H9 (cell line): ENCODE measurements at regions not wholly inside any gene's neighbourhood (a gene's known extent, or its start where the extent isn't known, plus 50 kb on each side); places are given as distances from the start of the nearest gene placed in this dataset.
"Not testable (repeated sequence)": the region's sequence is repeated elsewhere in the genome, so short reads cannot be mapped to it uniquely, and the experiment has no call there.

Source experiments
- DNase-seq: peaks from one replicate; pipeline ENCODE4 v3.0.0-alpha.2; 2017
- H2AFZ ChIP-seq: one replicate; pipeline ENCODE4 v1.6.1; 2013; ENCODE audit warnings: mild to moderate bottlenecking, low read length, control low read depth, moderate library complexity
- H2AK5ac ChIP-seq: 2 replicates; pipeline ENCODE4 v1.6.1; 2013; ENCODE audit warnings: low read length, control low read depth, mixed read lengths; ENCODE audit not compliant: insufficient read length
- H2BK120ac ChIP-seq: one replicate; pipeline ENCODE4 v1.6.1; 2013; ENCODE audit warnings: low read depth, mild to moderate bottlenecking, low read length, control low read depth, inconsistent platforms; ENCODE audit not compliant: poor library complexity, severe bottlenecking
- H2BK12ac ChIP-seq: 2 replicates; pipeline ENCODE4 v1.6.1; 2013; ENCODE audit warnings: low read length, control low read depth, mixed read lengths, low read depth; ENCODE audit not compliant: insufficient read length
- H2BK15ac ChIP-seq: 2 replicates; pipeline ENCODE4 v1.6.1; 2013; ENCODE audit warnings: low read depth, low read length, control low read depth
- H2BK20ac ChIP-seq: one replicate; pipeline ENCODE4 v1.6.1; 2013; ENCODE audit warnings: low read depth, mild to moderate bottlenecking, low read length, control low read depth, inconsistent platforms; ENCODE audit not compliant: poor library complexity, severe bottlenecking
- H2BK5ac ChIP-seq: 2 replicates; pipeline ENCODE4 v1.6.1; 2013; ENCODE audit warnings: low read length, control low read depth, mixed read lengths; ENCODE audit not compliant: insufficient read length
- H3K14ac ChIP-seq: 2 replicates; pipeline ENCODE4 v1.6.1; 2013; ENCODE audit warnings: low read length, control low read depth; ENCODE audit not compliant: insufficient read depth
- H3K18ac ChIP-seq: 2 replicates; pipeline ENCODE4 v1.6.1; 2013; ENCODE audit warnings: low read depth, mild to moderate bottlenecking, mixed read lengths, low read length, control low read depth; ENCODE audit not compliant: insufficient read length
- H3K23ac ChIP-seq: 2 replicates; pipeline ENCODE4 v1.6.1; 2013; ENCODE audit warnings: low read length, control low read depth, mixed read lengths, low read depth; ENCODE audit not compliant: insufficient read length
- H3K23me2 ChIP-seq: 2 replicates; pipeline ENCODE4 v1.6.1; 2013; ENCODE audit warnings: low read depth, mild to moderate bottlenecking, mixed read lengths, low read length, control low read depth; ENCODE audit not compliant: insufficient read length, poor library complexity, severe bottlenecking
- H3K27ac ChIP-seq: 2 replicates; pipeline ENCODE4 v1.5.1; 2013; ENCODE audit warnings: low read length, control low read depth, mixed read lengths, low read depth; ENCODE audit not compliant: insufficient read length
- H3K27me3 ChIP-seq: 2 replicates; pipeline ENCODE4 v1.6.1; 2013; ENCODE audit warnings: low read length, control low read depth, inconsistent platforms; ENCODE audit not compliant: insufficient read depth
- H3K4ac ChIP-seq: 2 replicates; pipeline ENCODE4 v1.6.1; 2013; ENCODE audit warnings: low read depth, mild to moderate bottlenecking, control low read depth, inconsistent platforms, low read length, moderate library complexity
- H3K4me1 ChIP-seq: 2 replicates; pipeline ENCODE4 v1.6.1; 2013; ENCODE audit warnings: low read length, control low read depth, inconsistent platforms; ENCODE audit not compliant: insufficient read depth
- H3K4me2 ChIP-seq: 2 replicates; pipeline ENCODE4 v1.6.1; 2013; ENCODE audit warnings: low read length, control low read depth, mixed read lengths; ENCODE audit not compliant: insufficient read length, insufficient read depth
- H3K56ac ChIP-seq: 2 replicates; pipeline ENCODE4 v1.6.1; 2013; ENCODE audit warnings: low read depth, mild to moderate bottlenecking, mixed read lengths, low read length, control low read depth; ENCODE audit not compliant: insufficient read length
- H3K79me1 ChIP-seq: 2 replicates; pipeline ENCODE4 v1.6.1; 2013; ENCODE audit warnings: low read depth, mild to moderate bottlenecking, moderate library complexity, low read length, control low read depth, inconsistent platforms; ENCODE audit not compliant: insufficient read depth, poor library complexity, severe bottlenecking
- H3K79me2 ChIP-seq: 2 replicates; pipeline ENCODE4 v1.6.1; 2013; ENCODE audit warnings: low read length, control low read depth, inconsistent platforms; ENCODE audit not compliant: insufficient read depth
- H3K9ac ChIP-seq: 2 replicates; pipeline ENCODE4 v1.6.1; 2013; ENCODE audit warnings: low read length, control low read depth, mixed read lengths; ENCODE audit not compliant: insufficient read length; ENCODE audit errors: extremely low read depth
- H3K9me3 ChIP-seq: one replicate; pipeline ENCODE4 v1.6.1; 2013; ENCODE audit warnings: low read depth, low read length, inconsistent platforms; ENCODE audit not compliant: control insufficient read depth
- H3T11ph ChIP-seq: one replicate; pipeline ENCODE4 v1.6.1; 2013; ENCODE audit warnings: mild to moderate bottlenecking, low read length, control low read depth, inconsistent platforms
- H4K20me1 ChIP-seq: one replicate; pipeline ENCODE4 v1.6.1; 2013; ENCODE audit not compliant: control insufficient read depth, insufficient read length, insufficient read depth
- H4K5ac ChIP-seq: 2 replicates; pipeline ENCODE4 v1.6.1; 2013; ENCODE audit warnings: low read depth, mild to moderate bottlenecking, mixed read lengths, low read length, control low read depth; ENCODE audit not compliant: insufficient read length
- H4K8ac ChIP-seq: replicated peaks from 2 replicates; pipeline ENCODE4 v1.6.1; 2013; ENCODE audit warnings: low read length, control low read depth, mixed read lengths, low read depth; ENCODE audit not compliant: insufficient read length
- H4K91ac ChIP-seq: 2 replicates; pipeline ENCODE4 v1.6.1; 2013; ENCODE audit warnings: low read depth, mild to moderate bottlenecking, moderate library complexity, mixed read lengths, low read length, control low read depth; ENCODE audit not compliant: insufficient read length
- H3K27ac Mint-ChIP-seq, 3 experiments: 2 replicates in 2 of 3; 3 replicates in 1 of 3; pipeline ENCODE4 v1.8.0; 2020 to 2021; ENCODE audit warnings: mixed read lengths in 3 of 3, mild to moderate bottlenecking in 1 of 3, moderate library complexity in 1 of 3
- H3K27me3 Mint-ChIP-seq: 2 replicates; pipeline ENCODE4 v1.8.0; 2021; ENCODE audit warnings: low read depth, mild to moderate bottlenecking, moderate library complexity, mixed read lengths
- H3K36me3 Mint-ChIP-seq, 3 experiments: 2 replicates in 2 of 3; 3 replicates in 1 of 3; pipeline ENCODE4 v1.8.0; 2020 to 2021; ENCODE audit warnings: low read depth in 3 of 3, mixed read lengths in 3 of 3; ENCODE audit not compliant: insufficient read depth in 1 of 3
- H3K4me1 Mint-ChIP-seq, 2 experiments: 2 replicates each; pipeline ENCODE4 v1.8.0; 2020; ENCODE audit warnings: mixed read lengths in 2 of 2
- H3K4me3 Mint-ChIP-seq, 2 experiments: 2 replicates in 1 of 2; 3 replicates in 1 of 2; pipeline ENCODE4 v1.8.0; 2020 to 2021; ENCODE audit warnings: mild to moderate bottlenecking in 2 of 2, mixed read lengths in 2 of 2, moderate library complexity in 1 of 2
- H3K9me3 Mint-ChIP-seq, 2 experiments: 2 replicates in 1 of 2; 3 replicates in 1 of 2; pipeline ENCODE4 v1.8.0; 2020; ENCODE audit warnings: mild to moderate bottlenecking in 2 of 2, mixed read lengths in 2 of 2, moderate library complexity in 1 of 2
- WGBS: extraction: QIAGEN DNeasy Blood & Tissue Kit; methylation state at CpG from one replicate; pipeline ENCODE4 v1.1.7; 2013; ENCODE audit warnings: missing lambda C conversion rate, low lambda C conversion rate, mixed read lengths; ENCODE audit not compliant: insufficient read length; ENCODE audit errors: extremely low coverage; 5-methylcytosine and 5-hydroxymethylcytosine counted together
- TF ChIP-seq, protein P1 (sequence below): fragments of 200-600 bp; sonication (generic); conservative IDR thresholded peaks from 3 replicates; pipeline ENCODE4 v1.8.0; 2021; ENCODE audit warnings: antibody characterized with exemption, mild to moderate bottlenecking

DNA sequence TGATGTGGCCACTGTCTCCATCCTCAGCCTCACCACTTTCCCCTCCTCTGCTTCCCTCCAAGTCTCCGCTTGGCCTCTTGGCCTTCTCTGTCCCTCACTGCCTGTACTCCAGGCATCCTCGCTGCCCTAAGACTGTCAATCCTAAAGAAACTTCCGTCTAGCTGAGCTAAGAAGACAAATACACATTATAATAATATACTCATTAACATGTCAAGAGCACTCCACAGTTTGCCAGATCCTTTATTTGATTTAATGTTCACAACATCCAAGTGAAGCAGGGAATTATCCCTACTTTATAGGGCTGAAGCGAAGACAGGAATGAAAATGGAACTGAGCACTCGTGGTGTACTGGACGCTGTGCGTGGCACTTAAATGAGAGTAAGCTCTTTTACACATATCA lies 72.4 kb upstream of the SLC22A23 start:
- H3K4me3 Mint-ChIP-seq = no peak overlapping the region
- no peak overlapping the region for H3K4ac ChIP-seq
- H3K36me3 Mint-ChIP-seq = peaks cover 0 to 2% (median 0%) of the 10 kb centered on the region in 3 experiments; a peak in 2 of 7 replicates
- no peak overlapping the region for H3K18ac ChIP-seq
- peaks cover 3 to 4% of the 10 kb centered on the region in 2 experiments; a peak in 3 of 5 replicates for H3K9me3 Mint-ChIP-seq
- no peak overlapping the region for H2BK5ac ChIP-seq
- H2AK5ac ChIP-seq = no peak overlapping the region
- no peaks in the 10 kb centered on the region for H3K4me1 ChIP-seq
- DNase-seq = peak; percentile 10
- no CpG with 5 or more reads among the region's 7 CpGs for WGBS
- no peak overlapping the region for H4K5ac ChIP-seq
- H3K27me3 ChIP-seq = no peaks in the 10 kb centered on the region
- H3K9me3 ChIP-seq = no peaks in the 10 kb centered on the region
- no peak overlapping the region; a peak in 1 of 7 replicates for H3K27ac Mint-ChIP-seq
- no peak overlapping the region for H4K8ac ChIP-seq
- H3K56ac ChIP-seq = no peak overlapping the region
- no peak overlapping the region for H2AFZ ChIP-seq
- H3K14ac ChIP-seq = no peak overlapping the region
- no peaks in the 10 kb centered on the region for H4K20me1 ChIP-seq
- no peak overlapping the region for H2BK12ac ChIP-seq
- no peak overlapping the region for H2BK20ac ChIP-seq
- TF ChIP-seq, protein P1, sequence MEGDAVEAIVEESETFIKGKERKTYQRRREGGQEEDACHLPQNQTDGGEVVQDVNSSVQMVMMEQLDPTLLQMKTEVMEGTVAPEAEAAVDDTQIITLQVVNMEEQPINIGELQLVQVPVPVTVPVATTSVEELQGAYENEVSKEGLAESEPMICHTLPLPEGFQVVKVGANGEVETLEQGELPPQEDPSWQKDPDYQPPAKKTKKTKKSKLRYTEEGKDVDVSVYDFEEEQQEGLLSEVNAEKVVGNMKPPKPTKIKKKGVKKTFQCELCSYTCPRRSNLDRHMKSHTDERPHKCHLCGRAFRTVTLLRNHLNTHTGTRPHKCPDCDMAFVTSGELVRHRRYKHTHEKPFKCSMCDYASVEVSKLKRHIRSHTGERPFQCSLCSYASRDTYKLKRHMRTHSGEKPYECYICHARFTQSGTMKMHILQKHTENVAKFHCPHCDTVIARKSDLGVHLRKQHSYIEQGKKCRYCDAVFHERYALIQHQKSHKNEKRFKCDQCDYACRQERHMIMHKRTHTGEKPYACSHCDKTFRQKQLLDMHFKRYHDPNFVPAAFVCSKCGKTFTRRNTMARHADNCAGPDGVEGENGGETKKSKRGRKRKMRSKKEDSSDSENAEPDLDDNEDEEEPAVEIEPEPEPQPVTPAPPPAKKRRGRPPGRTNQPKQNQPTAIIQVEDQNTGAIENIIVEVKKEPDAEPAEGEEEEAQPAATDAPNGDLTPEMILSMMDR = no peak
- no peak overlapping the region for H3K27ac ChIP-seq
- H3K4me1 Mint-ChIP-seq = peaks cover 12 to 18% of the 10 kb centered on the region in 2 experiments
- H3K23ac ChIP-seq = no peak overlapping the region
- no peak overlapping the region for H3T11ph ChIP-seq
- H3K27me3 Mint-ChIP-seq = peaks cover 5% of the 10 kb centered on the region
- no peaks in the 10 kb centered on the region for H3K79me2 ChIP-seq
- no peak overlapping the region for H2BK120ac ChIP-seq
- no peak overlapping the region for H3K9ac ChIP-seq
- H3K4me2 ChIP-seq = no peak overlapping the region
- H4K91ac ChIP-seq = no peak overlapping the region
- no peak overlapping the region for H2BK15ac ChIP-seq
- H3K79me1 ChIP-seq = no peaks in the 10 kb centered on the region
- H3K23me2 ChIP-seq = no peaks in the 10 kb centered on the region

DNA sequence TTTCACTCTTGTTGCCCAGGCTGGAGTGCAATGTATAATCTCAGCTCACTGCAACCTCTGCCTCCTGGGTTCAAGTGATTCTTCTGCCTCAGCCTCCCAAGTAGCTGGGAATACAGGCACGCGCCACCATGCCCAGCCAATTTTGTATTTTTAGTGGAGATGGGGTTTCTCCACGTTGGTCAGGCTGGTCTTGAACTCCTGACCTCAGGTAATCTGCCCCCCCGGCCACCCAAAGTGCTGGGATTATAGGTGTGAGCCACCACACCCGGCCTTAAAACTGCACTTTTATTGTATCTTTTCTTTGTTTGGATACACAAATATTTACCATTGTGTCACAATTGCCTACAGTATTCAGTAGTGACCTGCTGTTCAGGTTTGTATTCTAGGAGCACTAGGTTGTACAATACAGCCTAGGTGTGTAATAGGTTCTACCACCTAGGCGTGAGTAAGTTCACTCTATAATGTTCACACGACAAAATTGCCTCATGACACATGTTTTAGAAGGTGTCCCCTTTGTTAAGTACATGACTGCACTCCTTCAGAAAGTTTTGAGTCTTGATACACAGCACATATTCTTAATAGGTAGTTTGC lies 71.3 kb upstream of the SLC22A23 start:
- not testable (repeated sequence) for H3K9ac ChIP-seq, H4K91ac ChIP-seq, H3K27me3 Mint-ChIP-seq, H4K8ac ChIP-seq, H3K56ac ChIP-seq, H3K4me3 Mint-ChIP-seq, H3K23ac ChIP-seq, H2BK12ac ChIP-seq, H3K9me3 ChIP-seq, H3K27me3 ChIP-seq, H3K18ac ChIP-seq, H4K5ac ChIP-seq, H2BK120ac ChIP-seq, H3K79me2 ChIP-seq, H2AFZ ChIP-seq, H3K36me3 Mint-ChIP-seq, H3K4ac ChIP-seq, DNase-seq, H2BK20ac ChIP-seq, H3K27ac ChIP-seq, H3K23me2 ChIP-seq, H3T11ph ChIP-seq, H3K27ac Mint-ChIP-seq, H2AK5ac ChIP-seq, H2BK5ac ChIP-seq, H3K4me1 ChIP-seq, H4K20me1 ChIP-seq, H2BK15ac ChIP-seq, H3K14ac ChIP-seq, H3K79me1 ChIP-seq, H3K4me2 ChIP-seq, H3K9me3 Mint-ChIP-seq
- no CpG with 5 or more reads among the region's 7 CpGs for WGBS
- H3K4me1 Mint-ChIP-seq = peaks cover 23 to 27% of the 10 kb centered on the region in 2 experiments
